ENCODE measurements at regions not wholly inside any gene's neighbourhood (a gene's known extent, or its start where the extent isn't known, plus 50 kb on each side); places are given as distances from the start of the nearest gene placed in this dataset.
A peak's percentile ranks its signal among the peaks of the same experiment; 100 is the strongest.

- Mint-ChIP-seq H3K27me3 (ENCODE audit: insufficient read depth, low read depth) (peaks cover 5% of the 10 kb centered on the region), H3K4me1 (peaks cover 78% of the 10 kb centered on the region), H3K36me3 (peaks cover 3% of the 10 kb centered on the region), H3K27ac (peak overlapping the region; percentile 98), H3K9me3 (peaks cover 11% of the 10 kb centered on the region), H3K4me3 (no peak overlapping the region)
- Histone ChIP-seq H2AFZ (replicated peaks) (no peak overlapping the region), H3K9ac (no peak overlapping the region), H3K36me3 (no peaks in the 10 kb centered on the region), H3K27ac (no peak overlapping the region), H4K20me1 (ENCODE audit: low read depth) (no peaks in the 10 kb centered on the region), H3F3A (ENCODE audit: low read depth) (peaks cover 40% of the 10 kb centered on the region), H3K4me3 (no peak overlapping the region), H3K4me1 (peaks cover 60% of the 10 kb centered on the region), H3K27me3 (no peaks in the 10 kb centered on the region), H3K4me2 (peak overlapping the region; percentile 38), H3K79me2 (ENCODE audit: low read depth) (no peaks in the 10 kb centered on the region), H3K9me3 (ENCODE audit: low read depth) (no peaks in the 10 kb centered on the region)
- DNase-seq (ENCODE audit: low spot score) = no peak
- no peak for TF ChIP-seq CTCF (IDR thresholded peaks at IDR 0.05)
Observed at GRCh38 chr5:38723426-38723825, 122.4 kb upstream of the OSMR start.

- Mint-ChIP-seq H3K4me1 (peaks cover 69% of the 10 kb centered on the region), H3K36me3 (peaks cover 3% of the 10 kb centered on the region), H3K4me3 (no peak overlapping the region), H3K27ac (peak overlapping the region; percentile 98), H3K9me3 (peaks cover 11% of the 10 kb centered on the region), H3K27me3 (ENCODE audit: insufficient read depth, low read depth) (peaks cover 5% of the 10 kb centered on the region)
- H3K9ac ChIP-seq = no peak overlapping the region
- H3K79me2 ChIP-seq (ENCODE audit: low read depth) = no peaks in the 10 kb centered on the region
- no peaks in the 10 kb centered on the region for H3K9me3 ChIP-seq (ENCODE audit: low read depth)
- H3K4me3 ChIP-seq = no peak overlapping the region
- H2AFZ ChIP-seq (replicated peaks) = no peak overlapping the region
- DNase-seq (ENCODE audit: low spot score) = peak; percentile 20
- TF ChIP-seq EZH2 (IDR thresholded peaks at IDR 0.05) (no peak), EZH2phosphoT487 (IDR thresholded peaks at IDR 0.05) (no peak), CTCF (IDR thresholded peaks at IDR 0.05) (no peak)
- H3K27ac ChIP-seq = peak overlapping the region; percentile 89
- peak overlapping the region; percentile 62 for H3K4me2 ChIP-seq
- peaks cover 57% of the 10 kb centered on the region for H3K4me1 ChIP-seq
- H3K27me3 ChIP-seq = no peaks in the 10 kb centered on the region
- no peaks in the 10 kb centered on the region for H4K20me1 ChIP-seq (ENCODE audit: low read depth)
- no peaks in the 10 kb centered on the region for H3K36me3 ChIP-seq
- H3F3A ChIP-seq (ENCODE audit: low read depth) = peaks cover 40% of the 10 kb centered on the region
Observed at GRCh38 chr5:38724301-38725030, 121.3 kb upstream of the OSMR start.

GRCh38 chr5:38725371-38725865 is 120.4 kb upstream of the OSMR start:
- Histone ChIP-seq H3K9me3 (ENCODE audit: low read depth) (no peaks in the 10 kb centered on the region), H3K27ac (peak overlapping the region; percentile 89), H3K9ac (no peak overlapping the region), H3K4me2 (peak overlapping the region; percentile 62), H3K36me3 (no peaks in the 10 kb centered on the region), H3K27me3 (no peaks in the 10 kb centered on the region), H3K4me1 (peaks cover 48% of the 10 kb centered on the region), H4K20me1 (ENCODE audit: low read depth) (no peaks in the 10 kb centered on the region), H3K4me3 (peak overlapping the region; percentile 5), H3F3A (ENCODE audit: low read depth) (peaks cover 40% of the 10 kb centered on the region), H3K79me2 (ENCODE audit: low read depth) (no peaks in the 10 kb centered on the region), H2AFZ (replicated peaks) (peak overlapping the region; percentile 22)
- H3K36me3 Mint-ChIP-seq = peaks cover 3% of the 10 kb centered on the region
- peaks cover 7% of the 10 kb centered on the region for H3K27me3 Mint-ChIP-seq (ENCODE audit: insufficient read depth, low read depth)
- no peak for TF ChIP-seq EZH2 (IDR thresholded peaks at IDR 0.05)
- no peak for TF ChIP-seq EZH2phosphoT487 (IDR thresholded peaks at IDR 0.05)
- H3K4me3 Mint-ChIP-seq = peak overlapping the region; percentile 50
- peak overlapping the region; percentile 98 for H3K27ac Mint-ChIP-seq
- H3K4me1 Mint-ChIP-seq = peaks cover 60% of the 10 kb centered on the region
- peaks cover 11% of the 10 kb centered on the region for H3K9me3 Mint-ChIP-seq
- DNase-seq (ENCODE audit: low spot score) = peak; percentile 78

GRCh38 chr5:38726279-38726678 is 119.5 kb upstream of the OSMR start:
- H3K4me2 ChIP-seq = peak overlapping the region; percentile 62
- H2AFZ ChIP-seq (replicated peaks) = no peak overlapping the region
- H3K4me1 ChIP-seq = peaks cover 44% of the 10 kb centered on the region
- H3K27ac ChIP-seq = peak overlapping the region; percentile 89
- no peak for TF ChIP-seq EZH2 (IDR thresholded peaks at IDR 0.05)
- TF ChIP-seq CTCF (IDR thresholded peaks at IDR 0.05) = no peak
- no peak for TF ChIP-seq EZH2phosphoT487 (IDR thresholded peaks at IDR 0.05)
- Mint-ChIP-seq H3K27ac (peak overlapping the region; percentile 98), H3K4me3 (no peak overlapping the region), H3K36me3 (no peaks in the 10 kb centered on the region), H3K27me3 (ENCODE audit: insufficient read depth, low read depth) (peaks cover 5% of the 10 kb centered on the region), H3K4me1 (peaks cover 51% of the 10 kb centered on the region), H3K9me3 (peaks cover 7% of the 10 kb centered on the region)
- DNase-seq (ENCODE audit: low spot score) = no peak
- no peak overlapping the region for H3K9ac ChIP-seq
- peaks cover 40% of the 10 kb centered on the region for H3F3A ChIP-seq (ENCODE audit: low read depth)
- H3K27me3 ChIP-seq = no peaks in the 10 kb centered on the region
- H3K36me3 ChIP-seq = no peaks in the 10 kb centered on the region
- no peaks in the 10 kb centered on the region for H3K9me3 ChIP-seq (ENCODE audit: low read depth)
- no peaks in the 10 kb centered on the region for H4K20me1 ChIP-seq (ENCODE audit: low read depth)
- H3K4me3 ChIP-seq = no peak overlapping the region
- H3K79me2 ChIP-seq (ENCODE audit: low read depth) = no peaks in the 10 kb centered on the region

Data from neural progenitor cell (in vitro differentiated cells).